ENCODE measurements at regions not wholly inside any gene's neighbourhood (a gene's known extent, or its start where the extent isn't known, plus 50 kb on each side); places are given as distances from the start of the nearest gene placed in this dataset.
"Not testable (repeated sequence)": the region's sequence is repeated elsewhere in the genome, so short reads cannot be mapped to it uniquely, and the experiment has no call there.

- no peak for DNase-seq
Measured at GRCh38 chr12:127014079-127014478, 1252.9 kb upstream of the TMEM132C start.

GRCh38 chr12:127024791-127025190 is 1242.2 kb upstream of the TMEM132C start:
- no peak for DNase-seq

- no peak for DNase-seq
Measured at GRCh38 chr12:127025545-127025944, 1241.4 kb upstream of the TMEM132C start.

- DNase-seq = no peak
Measured at GRCh38 chr12:127035011-127035879, 1231.7 kb upstream of the TMEM132C start.

GRCh38 chr12:127038152-127038551 is 1228.8 kb upstream of the TMEM132C start:
- DNase-seq = no peak

- DNase-seq = no peak
Measured at GRCh38 chr12:127038761-127039160, 1228.2 kb upstream of the TMEM132C start.

GRCh38 chr12:127041985-127042625 is 1224.9 kb upstream of the TMEM132C start:
- DNase-seq = no peak

- no peak for DNase-seq
Measured at GRCh38 chr12:127043731-127044130, 1223.2 kb upstream of the TMEM132C start.

GRCh38 chr12:127044836-127045235 is 1222.1 kb upstream of the TMEM132C start:
- DNase-seq = no peak

GRCh38 chr12:127046467-127046866 is 1220.5 kb upstream of the TMEM132C start:
- DNase-seq = no peak

- no peak for DNase-seq
Measured at GRCh38 chr12:127048057-127048456, 1218.9 kb upstream of the TMEM132C start.

- DNase-seq = not testable (repeated sequence)
Measured at GRCh38 chr12:127048525-127048924, 1218.4 kb upstream of the TMEM132C start.

GRCh38 chr12:127051139-127051538 is 1215.8 kb upstream of the TMEM132C start:
- no peak for DNase-seq

- DNase-seq = no peak
Measured at GRCh38 chr12:127052511-127053232, 1214.3 kb upstream of the TMEM132C start.

GRCh38 chr12:127054531-127054930 is 1212.4 kb upstream of the TMEM132C start:
- DNase-seq = no peak

- DNase-seq = no peak
Measured at GRCh38 chr12:127060310-127060847, 1206.6 kb upstream of the TMEM132C start.

- DNase-seq = no peak
Measured at GRCh38 chr12:127060933-127061332, 1206.0 kb upstream of the TMEM132C start.

- DNase-seq = no peak
Measured at GRCh38 chr12:127063339-127064072, 1203.5 kb upstream of the TMEM132C start.

GRCh38 chr12:127064207-127064606 is 1202.8 kb upstream of the TMEM132C start:
- no peak for DNase-seq

- no peak for DNase-seq
Measured at GRCh38 chr12:127065595-127065994, 1201.4 kb upstream of the TMEM132C start.

- no peak for DNase-seq
Measured at GRCh38 chr12:127070515-127071157, 1196.3 kb upstream of the TMEM132C start.

- no peak for DNase-seq
Measured at GRCh38 chr12:127074161-127074560, 1192.8 kb upstream of the TMEM132C start.
